AG09309 (cell line): ENCODE measurements at regions not wholly inside any gene's neighbourhood (a gene's known extent, or its start where the extent isn't known, plus 50 kb on each side); places are given as distances from the start of the nearest gene placed in this dataset.

Experiments
- DNase-seq: peaks from one replicate; pipeline ENCODE4 v3.0.0-alpha.2; 2010; ENCODE audit warnings: low read depth
- H3K4me3 ChIP-seq: 2 replicates; pipeline ENCODE4 v1.5.1; 2011; ENCODE audit warnings: mild to moderate bottlenecking, low read depth, low read length, moderate library complexity; ENCODE audit not compliant: control insufficient read depth
- TF ChIP-seq, protein P1 (sequence below): IDR thresholded peaks from 2 replicates; pipeline ENCODE4 v1.5.1; 2011; ENCODE audit warnings: mild to moderate bottlenecking, low read depth, low read length, inconsistent platforms; ENCODE audit not compliant: insufficient read depth, control insufficient read depth; ENCODE audit errors: missing control alignments

GRCh38 chr4:56222514-56222913 is 164.8 kb downstream of the AASDH start:
- no peak overlapping the region for H3K4me3 ChIP-seq
- no peak for DNase-seq
- TF ChIP-seq, protein P1, sequence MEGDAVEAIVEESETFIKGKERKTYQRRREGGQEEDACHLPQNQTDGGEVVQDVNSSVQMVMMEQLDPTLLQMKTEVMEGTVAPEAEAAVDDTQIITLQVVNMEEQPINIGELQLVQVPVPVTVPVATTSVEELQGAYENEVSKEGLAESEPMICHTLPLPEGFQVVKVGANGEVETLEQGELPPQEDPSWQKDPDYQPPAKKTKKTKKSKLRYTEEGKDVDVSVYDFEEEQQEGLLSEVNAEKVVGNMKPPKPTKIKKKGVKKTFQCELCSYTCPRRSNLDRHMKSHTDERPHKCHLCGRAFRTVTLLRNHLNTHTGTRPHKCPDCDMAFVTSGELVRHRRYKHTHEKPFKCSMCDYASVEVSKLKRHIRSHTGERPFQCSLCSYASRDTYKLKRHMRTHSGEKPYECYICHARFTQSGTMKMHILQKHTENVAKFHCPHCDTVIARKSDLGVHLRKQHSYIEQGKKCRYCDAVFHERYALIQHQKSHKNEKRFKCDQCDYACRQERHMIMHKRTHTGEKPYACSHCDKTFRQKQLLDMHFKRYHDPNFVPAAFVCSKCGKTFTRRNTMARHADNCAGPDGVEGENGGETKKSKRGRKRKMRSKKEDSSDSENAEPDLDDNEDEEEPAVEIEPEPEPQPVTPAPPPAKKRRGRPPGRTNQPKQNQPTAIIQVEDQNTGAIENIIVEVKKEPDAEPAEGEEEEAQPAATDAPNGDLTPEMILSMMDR: no peak

GRCh38 chr4:56220261-56220660 is 167.0 kb downstream of the AASDH start:
- H3K4me3 ChIP-seq: no peak overlapping the region
- TF ChIP-seq, protein P1: no peak
- no peak for DNase-seq

DNA sequence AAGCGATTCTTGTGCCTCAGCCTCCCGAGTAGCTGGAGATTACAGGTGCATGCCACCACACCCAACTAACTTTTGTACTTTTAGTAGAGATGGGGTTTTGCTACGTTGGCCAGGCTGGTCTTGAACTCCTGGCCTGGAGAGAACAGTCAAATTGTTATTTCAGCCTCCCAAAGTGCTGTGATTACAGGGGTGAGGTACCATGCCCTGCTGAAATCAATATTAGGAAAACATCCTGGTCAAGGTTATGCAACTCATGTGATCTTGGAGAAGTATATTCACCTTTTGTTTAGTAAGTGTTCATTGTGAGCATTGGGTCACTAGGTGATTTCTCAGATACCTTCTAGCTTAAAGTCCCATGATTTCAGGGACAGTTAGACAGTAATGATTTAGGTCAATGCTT is 167.8 kb downstream of the AASDH start:
- TF ChIP-seq, protein P1: no peak
- no peak for DNase-seq
- H3K4me3 ChIP-seq: no peak overlapping the region

DNA sequence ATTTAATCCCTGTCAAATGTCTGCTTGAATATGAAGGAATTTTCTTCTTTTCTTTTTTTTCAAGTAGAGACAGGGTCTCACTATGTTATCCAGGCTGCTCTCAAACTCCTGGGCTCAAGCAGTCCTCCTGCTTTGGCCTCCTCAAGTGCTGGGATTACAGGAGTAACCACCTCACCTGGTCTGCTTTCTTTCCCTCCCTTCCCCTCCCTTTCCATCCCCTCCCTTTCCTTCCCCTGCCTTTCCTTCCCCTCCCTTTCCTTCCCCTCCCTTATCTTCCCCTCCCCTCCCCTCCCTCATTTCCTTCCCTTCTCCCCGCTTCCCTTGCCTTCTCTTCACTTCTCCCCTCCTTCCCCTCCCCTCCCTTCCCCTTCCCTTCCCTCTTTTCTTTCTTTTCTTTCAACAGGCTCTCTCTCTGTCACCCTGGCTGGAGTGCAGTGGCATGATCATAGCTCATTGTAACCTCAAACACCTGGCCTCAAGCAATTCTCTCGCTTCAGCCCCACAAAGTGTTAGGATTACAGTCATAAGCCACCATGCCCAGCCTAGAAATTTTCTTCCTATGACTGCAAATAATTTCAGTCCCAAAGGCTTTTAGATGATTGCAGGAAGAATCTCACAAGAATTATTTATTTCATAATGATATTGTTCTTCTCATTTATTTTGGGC is 168.9 kb downstream of the AASDH start:
- DNase-seq: no peak
- H3K4me3 ChIP-seq: no peak overlapping the region
- TF ChIP-seq, protein P1: no peak

GRCh38 chr4:56217343-56217890 is 169.9 kb downstream of the AASDH start:
- no peak for DNase-seq
- H3K4me3 ChIP-seq: no peak overlapping the region
- TF ChIP-seq, protein P1: no peak

DNA sequence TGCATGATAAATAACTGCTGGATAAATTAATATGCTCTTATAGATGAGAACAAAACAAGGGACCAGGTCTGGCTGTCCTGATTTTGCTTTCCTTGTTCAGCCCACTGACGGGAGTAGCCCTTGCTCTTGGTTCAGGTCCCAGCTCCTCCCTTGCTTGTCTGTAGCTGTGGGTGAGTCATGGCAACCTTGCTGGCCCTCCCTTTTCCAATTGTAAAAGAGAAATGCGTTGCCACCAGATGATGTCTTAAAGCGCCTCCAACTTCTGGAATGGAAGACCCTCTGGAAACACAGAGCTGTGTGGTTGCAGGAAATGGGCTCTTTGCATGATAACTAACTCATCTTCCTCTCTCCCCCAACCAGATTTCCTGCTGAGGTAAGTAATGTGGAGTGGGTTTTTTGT is 171.4 kb downstream of the AASDH start:
- H3K4me3 ChIP-seq: no peak overlapping the region
- TF ChIP-seq, protein P1: no peak
- DNase-seq: no peak
